D721Med (cell line): ENCODE measurements at regions not wholly inside any gene's neighbourhood (a gene's known extent, or its start where the extent isn't known, plus 50 kb on each side); places are given as distances from the start of the nearest gene placed in this dataset.

Source experiments
- DNase-seq: peaks from one replicate; pipeline ENCODE4 v3.0.0; 2011; ENCODE audit warnings: low spot score; ENCODE audit not compliant: insufficient read length
- FAIRE-seq: peaks from 2 replicates; lab custom pipeline; 2011; peaks lifted over from hg19 to GRCh38; lab: Jason Lieb, UNC
- TF ChIP-seq, protein P1 (sequence below): IDR thresholded peaks from 2 replicates; pipeline ENCODE4 v1.5.1; 2012; ENCODE audit warnings: mild to moderate bottlenecking, control low read depth; ENCODE audit not compliant: insufficient read depth; ENCODE audit errors: missing control alignments

DNA sequence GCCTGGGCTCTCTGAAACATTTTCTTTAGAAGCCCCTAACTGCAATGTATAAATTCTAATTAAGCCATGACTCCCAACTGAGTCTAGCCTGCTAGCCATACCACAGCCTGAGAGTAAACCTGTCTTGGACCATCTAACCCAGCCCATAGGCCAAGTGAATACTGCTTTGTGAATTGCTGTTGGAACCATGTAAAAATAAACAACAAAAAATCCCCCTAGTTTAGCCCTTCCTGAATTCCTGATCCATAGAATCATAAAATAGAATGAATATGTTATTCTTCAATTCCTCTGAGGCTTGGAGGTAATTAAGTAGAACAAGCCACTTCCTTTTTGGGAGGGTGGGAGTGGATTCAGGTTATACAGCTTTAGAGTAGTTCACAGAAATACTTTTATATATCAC is 1496.4 kb downstream of the MRPL39 start:
- no peak for DNase-seq
- TF ChIP-seq, protein P1, sequence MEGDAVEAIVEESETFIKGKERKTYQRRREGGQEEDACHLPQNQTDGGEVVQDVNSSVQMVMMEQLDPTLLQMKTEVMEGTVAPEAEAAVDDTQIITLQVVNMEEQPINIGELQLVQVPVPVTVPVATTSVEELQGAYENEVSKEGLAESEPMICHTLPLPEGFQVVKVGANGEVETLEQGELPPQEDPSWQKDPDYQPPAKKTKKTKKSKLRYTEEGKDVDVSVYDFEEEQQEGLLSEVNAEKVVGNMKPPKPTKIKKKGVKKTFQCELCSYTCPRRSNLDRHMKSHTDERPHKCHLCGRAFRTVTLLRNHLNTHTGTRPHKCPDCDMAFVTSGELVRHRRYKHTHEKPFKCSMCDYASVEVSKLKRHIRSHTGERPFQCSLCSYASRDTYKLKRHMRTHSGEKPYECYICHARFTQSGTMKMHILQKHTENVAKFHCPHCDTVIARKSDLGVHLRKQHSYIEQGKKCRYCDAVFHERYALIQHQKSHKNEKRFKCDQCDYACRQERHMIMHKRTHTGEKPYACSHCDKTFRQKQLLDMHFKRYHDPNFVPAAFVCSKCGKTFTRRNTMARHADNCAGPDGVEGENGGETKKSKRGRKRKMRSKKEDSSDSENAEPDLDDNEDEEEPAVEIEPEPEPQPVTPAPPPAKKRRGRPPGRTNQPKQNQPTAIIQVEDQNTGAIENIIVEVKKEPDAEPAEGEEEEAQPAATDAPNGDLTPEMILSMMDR = no peak
- no peak for FAIRE-seq

DNA sequence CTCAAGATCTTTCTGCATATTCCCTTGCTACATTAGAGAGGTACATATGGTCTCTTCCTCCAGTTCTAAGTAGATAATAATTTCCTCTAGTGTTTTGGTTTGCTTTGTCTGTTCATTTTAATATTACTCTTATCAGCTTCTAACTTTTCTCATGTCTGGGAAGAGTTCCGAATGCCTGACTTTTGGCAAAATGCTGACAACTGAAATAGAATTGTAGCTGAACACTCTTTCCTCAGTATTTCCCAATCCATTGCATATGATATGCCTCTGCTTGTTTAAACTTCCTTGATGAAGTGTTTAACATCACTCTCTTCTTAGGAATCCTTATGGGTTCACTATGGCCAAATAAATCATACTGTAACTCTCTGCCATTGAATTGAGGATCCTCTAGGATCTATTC is 1510.1 kb downstream of the MRPL39 start:
- FAIRE-seq = no peak
- no peak for DNase-seq
- TF ChIP-seq, protein P1 = no peak

DNA sequence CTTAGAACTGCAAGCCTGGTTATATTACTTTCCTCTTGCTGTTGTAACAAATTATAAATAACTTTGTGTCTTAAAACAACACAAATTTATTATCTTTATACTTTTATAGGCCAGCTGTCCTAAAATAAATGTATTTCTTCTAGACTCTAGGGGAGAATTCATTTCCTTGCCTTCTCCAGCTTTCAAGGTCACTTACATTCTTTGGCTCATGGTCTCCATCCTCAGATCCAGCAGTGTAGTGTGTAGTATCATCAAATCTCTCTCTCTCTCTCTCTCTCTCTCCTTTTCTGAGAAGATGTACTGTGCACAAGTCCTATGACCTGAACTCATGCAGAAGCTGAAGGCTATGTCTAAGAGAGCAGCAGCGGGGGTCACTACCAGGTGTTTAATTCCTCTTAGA is 1510.6 kb downstream of the MRPL39 start:
- DNase-seq (no peak), FAIRE-seq (no peak)
- TF ChIP-seq, protein P1 = no peak

DNA sequence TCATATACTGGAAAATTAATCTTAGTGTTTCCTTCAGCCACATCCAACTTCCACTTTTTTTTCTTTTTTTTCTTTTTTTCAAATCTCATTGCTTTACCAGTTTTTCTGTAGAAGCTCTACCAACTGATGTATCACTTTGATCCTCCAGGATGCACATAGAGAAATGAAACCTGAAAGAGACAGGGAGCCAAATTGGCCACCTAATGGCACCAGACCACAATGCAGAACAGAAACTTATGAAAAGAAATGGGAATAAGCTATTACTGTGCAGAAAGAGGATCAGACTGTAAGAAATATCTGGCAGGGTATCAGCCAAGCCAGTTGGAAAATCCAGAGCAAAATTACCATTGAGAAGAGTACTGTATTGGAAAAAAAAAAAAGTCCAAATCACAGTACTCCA is 1514.2 kb downstream of the MRPL39 start:
- DNase-seq (no peak), FAIRE-seq (no peak)
- TF ChIP-seq, protein P1 = no peak

DNA sequence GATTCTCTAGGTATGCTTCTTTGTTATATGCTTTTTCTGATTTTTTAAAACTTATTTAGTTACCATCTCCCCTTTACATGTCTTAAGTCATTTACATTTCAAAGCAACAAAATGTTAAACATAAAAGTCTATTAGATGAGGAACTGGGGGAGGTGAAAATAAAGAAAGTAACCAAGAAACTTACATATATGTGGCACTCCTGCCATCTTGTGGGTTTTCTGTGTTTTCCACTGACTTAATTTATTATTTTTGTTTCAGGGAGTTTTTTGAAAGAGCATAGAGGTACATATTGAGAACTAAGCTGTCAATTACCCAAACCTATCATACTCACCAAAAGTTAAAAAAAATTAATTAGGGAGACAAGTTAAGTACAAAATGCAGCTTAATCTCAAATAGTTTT is 1531.1 kb downstream of the MRPL39 start:
- FAIRE-seq (no peak), DNase-seq (no peak)
- TF ChIP-seq, protein P1 = peak; percentile 9

DNA sequence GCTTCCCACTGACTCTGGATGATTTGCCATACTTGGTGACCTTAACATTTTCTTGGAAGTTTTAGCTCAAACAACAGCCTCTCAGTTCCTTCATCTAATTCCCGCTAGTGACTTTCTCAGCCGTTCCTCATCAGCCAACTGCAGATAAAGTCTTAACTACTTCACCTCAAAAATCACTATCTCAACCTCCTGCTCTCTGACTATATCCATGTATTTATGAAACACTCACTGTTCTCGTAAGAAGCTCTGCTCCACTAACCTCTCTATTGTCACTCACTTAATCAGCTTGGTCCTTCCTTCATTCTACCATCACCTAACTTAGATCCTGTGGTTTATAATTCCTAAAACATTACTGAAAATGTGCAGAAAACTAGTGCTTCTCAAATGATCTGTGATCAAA is 1551.6 kb downstream of the MRPL39 start:
- DNase-seq (no peak), FAIRE-seq (no peak)
- TF ChIP-seq, protein P1 = no peak

DNA sequence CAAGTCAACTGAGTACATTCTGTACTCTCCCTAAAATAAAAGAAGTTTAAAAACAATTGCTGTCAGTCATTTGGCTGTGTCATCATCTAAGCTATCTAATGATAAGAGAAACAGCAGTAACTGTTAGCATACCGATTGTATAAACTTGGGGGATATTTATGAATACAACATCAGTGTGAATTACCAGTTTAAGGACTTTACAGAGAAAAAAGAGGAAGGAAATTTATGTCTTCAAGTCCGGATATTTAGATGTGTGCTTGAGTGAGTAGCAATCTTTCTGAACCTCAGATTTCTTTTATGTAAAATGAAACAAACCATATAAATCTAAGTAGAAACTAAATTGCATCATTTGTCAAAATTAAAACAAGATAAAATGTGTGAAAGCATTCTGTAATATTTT is 1557.0 kb downstream of the MRPL39 start:
- TF ChIP-seq, protein P1 = no peak
- DNase-seq (no peak), FAIRE-seq (no peak)
